HG02870 (cell line): ENCODE measurements at regions not wholly inside any gene's neighbourhood (a gene's known extent, or its start where the extent isn't known, plus 50 kb on each side); places are given as distances from the start of the nearest gene placed in this dataset.

ENCODE experiments used
- ATAC-seq: cut with Tn5 transposase; IDR thresholded peaks from one replicate; pipeline ENCODE4 v1.9.1; 2021; ENCODE audit warnings: mild to moderate bottlenecking, moderate library complexity; ENCODE audit not compliant: unreplicated experiment

DNA sequence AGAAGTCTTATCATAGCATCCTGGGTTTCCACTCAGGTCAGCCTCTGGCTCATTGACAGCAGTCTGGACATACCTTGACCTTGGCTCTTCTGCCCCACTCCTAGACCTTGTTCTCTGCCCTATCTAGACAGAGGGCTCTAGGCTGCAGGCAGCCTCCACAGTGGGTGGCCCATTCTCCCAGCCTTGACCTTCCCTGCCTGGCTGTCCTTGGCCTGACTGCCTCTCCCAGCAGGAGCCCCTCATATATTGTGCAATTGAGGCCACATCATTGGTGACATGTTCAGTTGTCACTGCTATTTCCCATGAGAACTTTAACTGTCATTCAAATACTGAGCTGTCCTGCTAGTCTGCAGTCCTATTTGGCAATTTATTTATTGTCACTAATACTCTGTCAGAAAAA lies 503.4 kb downstream of the PLXNA4 start:
- no peak for ATAC-seq

DNA sequence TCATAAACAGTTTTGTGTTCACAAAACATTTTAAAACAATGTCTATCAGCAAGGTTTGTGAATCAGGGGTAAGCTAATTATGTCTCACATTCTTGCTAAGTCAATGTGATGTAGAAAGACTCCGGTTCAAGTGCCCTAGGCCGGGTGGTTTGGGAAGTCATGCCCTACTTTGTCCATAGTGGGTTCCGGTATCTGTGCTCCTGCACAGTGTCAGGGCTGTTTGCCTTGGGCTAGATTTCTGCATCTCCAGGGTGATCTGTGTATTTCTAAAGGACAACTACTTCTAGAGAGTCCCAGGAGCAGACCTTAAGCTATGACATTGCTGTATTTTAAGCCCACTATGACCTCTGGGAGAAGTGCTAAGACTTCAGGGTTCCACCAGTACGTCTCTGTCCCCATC lies 504.1 kb downstream of the PLXNA4 start:
- ATAC-seq, result no peak

DNA sequence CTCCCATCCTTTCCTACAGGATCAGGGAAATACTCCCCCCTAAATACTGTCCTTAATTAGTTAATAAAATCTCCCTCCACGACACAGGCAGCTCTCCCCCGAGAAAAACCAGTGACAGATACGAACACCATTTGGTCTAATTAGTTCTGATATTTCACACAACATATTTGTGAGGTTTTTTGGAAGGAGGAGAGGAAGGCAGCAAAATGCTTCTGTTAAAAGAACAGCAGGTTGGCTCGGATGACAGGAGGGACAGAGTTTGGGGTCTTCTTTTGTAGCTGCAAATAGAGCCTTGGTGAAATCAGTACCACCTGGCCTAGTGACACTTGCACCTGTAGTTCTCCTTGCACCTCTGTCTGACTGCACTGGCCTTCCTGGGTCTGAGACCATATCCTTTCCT lies 507.0 kb downstream of the PLXNA4 start:
- no peak for ATAC-seq

DNA sequence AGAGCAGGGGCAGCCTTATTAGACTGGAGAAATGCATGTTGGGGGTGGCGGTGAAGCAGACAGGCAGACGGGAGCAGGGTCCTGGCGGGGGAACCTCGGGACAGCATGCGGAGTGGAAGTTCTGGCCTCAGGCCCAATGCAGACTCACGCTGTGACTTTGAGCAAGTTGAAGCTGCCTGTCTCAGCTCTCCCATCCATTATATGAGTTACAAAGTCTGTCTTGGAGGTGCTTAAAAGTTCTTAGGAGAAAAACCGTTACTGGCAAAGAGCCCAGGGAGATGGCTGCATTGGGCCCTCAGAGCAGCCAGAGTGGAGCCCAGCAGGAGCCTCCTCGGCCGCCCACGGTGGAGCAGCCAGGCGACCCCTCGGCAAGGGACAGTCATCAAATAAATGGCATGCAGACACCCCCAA lies 509.5 kb downstream of the PLXNA4 start:
- no peak for ATAC-seq

DNA sequence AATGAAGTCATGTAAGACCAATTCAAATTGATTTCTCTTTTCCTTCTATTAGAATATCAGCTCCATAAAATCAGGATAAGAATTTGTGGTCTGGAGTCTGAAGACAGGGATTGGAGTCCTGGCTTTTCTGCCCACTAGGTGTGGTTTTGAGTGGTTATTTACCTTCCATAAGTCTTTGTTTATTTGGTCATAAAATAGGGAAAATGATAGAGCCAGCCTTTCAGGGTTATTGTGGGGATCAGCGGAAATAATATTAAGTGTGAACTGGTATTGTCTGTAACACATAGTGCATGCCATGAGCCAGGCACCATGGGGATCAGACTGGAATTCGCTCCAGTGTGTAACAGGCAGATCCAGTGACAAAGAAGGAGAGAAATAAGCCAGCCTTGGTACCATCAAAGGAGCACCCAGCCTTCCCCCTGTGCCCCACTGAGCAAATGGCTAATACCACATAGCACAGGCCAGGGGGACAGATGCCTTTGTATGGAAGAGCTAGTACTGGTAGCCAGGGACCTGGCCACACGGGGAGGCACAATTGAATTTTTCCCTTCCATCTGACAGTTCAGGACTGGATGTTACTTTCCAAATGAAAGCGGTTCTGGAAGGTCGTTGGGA lies 509.7 kb upstream of the PODXL start:
- ATAC-seq, result no peak

DNA sequence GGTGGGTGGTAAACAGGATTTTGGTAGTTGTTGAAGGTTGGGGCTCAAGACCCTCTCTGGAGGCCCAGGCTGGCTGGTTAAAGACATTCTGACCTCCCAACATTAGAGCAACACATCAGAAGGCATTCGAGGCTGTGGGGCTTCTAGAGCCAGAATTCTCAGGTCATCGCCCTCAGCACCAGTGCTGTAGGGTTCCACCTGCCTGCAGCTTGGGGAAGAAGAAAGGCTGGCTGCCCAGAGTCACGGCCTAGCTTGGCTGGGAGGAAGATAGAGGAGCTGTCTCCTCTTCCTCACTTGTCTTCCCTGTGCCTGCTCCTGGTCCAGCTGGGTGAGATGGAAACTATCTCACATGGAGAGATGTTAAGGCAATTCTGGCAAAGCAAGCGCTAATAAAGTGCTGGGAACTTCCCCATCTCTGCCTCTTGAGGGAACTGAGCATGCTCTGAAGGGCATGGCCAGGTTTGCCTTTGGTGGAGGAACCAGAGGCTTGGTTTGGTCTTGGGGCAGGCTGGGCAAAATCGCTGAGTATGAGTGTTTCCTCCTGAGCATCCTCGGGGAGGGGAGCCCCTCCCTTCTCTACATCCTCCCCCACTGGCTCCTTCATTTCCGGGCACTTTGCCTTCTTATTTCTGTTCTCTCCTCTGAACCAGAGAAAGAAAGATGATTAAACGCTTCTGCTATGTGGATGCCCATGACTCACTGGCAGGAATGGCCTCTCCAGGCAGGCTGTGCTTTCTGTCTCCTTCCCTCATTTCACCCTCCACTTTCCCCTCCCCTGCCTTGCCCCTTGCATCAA lies 509.0 kb upstream of the PODXL start:
- no peak for ATAC-seq

DNA sequence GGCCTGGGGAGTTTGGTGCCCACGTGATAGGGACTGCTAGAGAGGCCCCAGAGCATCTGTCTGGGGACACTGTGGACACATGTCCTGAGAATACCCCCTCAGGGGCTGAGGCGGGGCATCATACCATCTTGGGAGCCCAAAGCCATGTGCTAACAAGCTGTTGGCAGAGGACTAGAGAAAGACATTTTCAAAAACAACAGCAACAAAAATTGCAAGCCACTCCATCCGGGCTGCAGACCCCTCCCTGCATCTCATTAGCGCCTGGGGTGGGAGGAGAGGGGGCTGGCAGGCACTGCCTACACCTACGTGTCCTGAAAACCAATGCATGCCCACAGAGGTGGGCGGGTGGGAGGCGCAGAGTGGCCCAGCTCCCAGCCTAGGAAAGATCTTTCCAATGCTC lies 507.4 kb upstream of the PODXL start:
- ATAC-seq, result no peak

DNA sequence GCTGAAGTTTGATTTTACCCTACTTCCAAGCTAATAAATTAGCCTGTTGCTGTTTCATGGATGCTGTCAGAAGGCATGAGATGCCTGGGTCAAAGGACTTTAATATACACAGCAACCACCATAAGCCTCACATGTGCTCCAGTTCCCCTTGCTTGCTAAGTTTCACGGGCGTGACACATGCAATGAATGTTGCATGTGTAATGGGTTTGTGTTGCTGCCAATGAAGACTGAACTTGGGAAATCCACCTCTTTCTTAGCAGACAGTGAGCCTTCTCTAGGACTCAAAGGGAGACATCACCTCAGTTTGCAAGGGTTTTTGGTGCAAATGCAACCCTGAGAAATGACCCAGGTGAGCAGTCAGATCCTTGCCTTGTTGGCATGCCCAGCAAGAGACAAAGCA lies 505.5 kb upstream of the PODXL start:
- no peak for ATAC-seq

DNA sequence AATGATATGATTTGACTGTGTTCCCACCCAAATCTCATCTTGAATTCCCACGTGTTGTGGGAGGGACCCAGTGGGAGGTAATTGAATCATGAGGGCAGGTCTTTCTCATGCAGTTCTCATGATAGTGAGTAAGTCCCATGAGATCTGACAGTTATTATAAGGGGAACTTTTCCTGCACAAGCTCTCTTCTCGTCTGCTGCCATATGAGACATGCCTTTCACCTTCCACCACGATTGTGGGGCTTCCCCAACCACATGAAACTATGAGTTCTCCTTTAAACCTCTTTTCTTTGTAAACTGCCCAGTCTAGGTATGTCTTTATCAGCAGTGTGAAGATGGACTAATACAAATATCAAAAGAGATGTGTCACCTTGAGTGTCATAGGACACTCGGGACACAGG lies 502.7 kb upstream of the PODXL start:
- peak; percentile 65 for ATAC-seq

DNA sequence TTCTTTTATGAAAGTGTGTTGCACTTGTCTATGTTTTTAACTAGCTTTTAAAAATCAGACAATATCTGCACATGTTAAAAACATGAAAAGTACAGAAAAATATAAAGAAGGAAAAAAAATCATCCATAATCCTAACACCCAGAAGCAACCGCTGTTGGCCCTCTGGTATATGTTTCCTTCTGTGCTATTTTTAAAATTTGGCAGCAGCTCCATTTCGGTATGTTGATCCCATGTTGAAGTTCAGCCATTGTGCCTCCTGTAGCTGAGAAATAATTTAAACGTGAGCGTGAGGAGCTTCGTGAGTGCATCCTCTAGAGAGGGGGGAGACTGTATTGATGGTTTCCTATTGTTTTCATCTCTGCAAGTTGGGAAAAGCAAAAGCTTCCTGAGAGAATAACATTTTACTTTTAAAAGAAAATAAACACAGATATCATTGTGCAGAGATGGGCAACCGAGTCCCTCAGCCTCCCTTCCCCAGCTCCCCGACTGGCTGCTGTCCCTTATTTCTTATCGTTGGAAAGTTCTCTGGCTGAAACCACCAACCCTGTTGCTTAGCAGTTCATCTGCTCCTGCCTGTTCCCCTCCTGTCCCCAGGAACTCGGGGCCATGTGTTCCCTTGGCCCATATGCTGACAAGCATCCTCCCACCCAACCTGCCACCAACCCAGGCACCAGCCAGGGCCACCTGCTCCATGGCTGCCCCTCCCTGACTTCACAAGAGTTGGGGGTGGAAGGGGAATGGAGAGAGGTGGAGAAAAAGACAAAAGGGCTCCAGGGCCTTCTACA lies 499.1 kb upstream of the PODXL start:
- no peak for ATAC-seq

DNA sequence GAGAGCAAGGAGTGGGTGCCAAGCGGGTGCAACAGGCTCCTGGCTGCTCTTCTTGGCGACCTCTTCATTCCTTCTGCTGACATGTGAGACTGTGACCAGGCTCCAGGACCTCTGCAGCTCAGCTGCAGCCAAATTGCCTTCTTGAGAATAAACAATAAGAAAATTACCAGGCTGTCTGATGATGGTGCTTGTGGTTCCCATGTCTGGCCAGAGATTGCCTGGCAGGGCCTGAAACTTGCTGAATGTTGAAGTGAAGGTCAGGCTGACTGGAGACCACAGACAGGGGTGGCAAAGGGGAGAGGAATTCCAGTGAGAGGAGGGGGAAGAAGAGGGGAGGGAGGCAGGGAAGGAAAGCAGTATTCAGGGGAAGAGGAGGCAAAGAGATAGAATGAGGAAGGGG lies 497.4 kb upstream of the PODXL start:
- no peak for ATAC-seq

DNA sequence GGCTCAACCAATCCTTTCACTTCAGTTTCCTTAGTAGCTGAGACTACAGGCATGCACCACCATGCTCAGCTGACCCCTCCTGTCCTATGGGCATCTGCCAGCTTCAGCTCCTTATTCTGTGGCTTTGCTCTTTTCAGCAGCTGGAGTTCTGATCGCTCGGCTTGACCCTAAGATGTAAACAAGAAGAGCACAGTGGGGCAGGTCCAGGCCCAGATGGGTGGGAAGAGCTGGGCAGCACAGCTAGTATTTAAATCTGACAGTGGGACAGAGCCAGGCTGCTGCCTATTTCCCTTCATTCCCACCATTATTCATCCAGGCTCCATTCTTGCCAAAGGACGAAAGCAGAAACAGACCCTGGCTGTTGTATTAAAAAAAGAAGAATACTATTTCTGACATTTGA lies 494.9 kb upstream of the PODXL start:
- ATAC-seq, result no peak

DNA sequence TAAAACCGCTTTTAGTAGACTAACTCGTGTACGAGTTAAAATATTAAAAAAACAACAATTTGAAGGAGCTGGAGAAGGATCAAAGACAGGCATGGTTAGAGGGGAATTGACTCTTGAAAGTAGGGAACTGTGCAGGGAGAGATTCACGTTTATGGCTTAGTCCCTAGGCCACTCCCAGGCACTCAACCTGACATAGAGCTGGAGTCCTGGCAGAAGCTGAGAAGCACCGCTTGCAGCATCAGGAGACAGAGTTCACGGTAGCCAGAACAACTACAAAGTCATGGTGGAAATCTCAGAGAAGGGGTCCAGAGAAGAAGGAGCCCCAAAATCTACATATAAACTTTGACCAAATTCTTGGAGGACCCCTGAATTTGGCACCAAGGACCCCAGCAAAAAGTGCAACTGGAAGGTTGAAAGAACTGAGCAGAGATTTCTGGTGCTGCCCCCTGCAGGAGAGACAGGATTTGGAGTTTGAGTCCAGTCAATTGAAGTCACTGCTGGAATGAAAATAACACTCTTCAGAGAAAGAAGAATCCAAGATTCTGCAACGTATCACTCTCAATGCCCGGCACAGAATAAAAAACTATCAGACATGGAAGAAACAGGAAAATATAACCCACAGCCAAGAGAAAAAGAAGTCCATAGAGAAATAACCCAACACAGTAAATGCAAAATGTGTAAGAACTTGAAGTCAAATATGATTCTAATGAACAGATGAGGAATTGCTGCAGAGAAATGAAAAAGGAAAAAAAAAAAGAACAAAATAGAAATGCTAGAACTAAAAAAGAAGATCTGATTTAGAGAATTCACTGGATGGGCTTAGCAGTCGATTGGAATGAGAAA lies 493.3 kb upstream of the PODXL start:
- no peak for ATAC-seq

DNA sequence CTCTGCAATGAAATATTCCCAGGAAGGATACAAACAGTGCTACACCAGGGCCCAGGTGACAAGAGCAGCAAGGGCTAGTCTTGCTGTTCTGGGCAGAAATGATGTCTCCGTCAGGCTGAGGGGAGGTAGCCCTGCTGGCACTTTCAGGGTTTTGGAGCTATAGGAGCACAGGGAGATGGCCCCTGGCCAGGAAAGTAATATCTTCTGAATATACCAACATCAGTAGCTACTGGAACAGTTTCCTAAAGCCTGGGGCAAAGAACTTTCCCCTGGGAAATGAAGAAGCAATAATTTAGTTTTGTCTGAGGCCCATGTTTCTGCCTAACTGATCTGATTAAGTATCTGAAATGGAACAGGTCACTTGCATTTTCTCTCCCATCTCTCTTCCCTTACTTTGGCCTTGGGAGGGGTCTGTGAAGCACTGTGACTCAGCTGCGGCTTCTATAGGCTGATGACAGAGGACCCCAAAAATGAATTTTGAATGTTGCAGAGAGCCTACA lies 489.1 kb upstream of the PODXL start:
- no peak for ATAC-seq

DNA sequence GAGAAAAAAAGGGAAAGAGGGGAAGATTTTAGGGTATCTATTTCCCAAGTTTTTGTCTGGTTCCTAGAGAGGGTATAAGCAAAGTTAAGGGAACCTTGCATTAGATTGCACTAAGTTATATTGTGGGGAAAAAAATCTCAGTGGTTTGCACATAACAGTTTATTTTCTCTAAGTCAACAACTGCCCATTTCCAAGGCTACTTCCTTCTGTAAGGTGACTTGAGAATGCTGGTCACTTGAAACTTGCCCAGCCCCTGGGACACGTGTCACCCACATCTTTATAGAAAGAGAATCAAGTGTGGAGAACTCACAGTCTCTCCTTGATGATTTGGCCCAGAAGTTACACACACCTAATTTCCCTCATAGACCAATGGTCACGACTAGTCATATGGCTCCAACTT lies 488.6 kb upstream of the PODXL start:
- no peak for ATAC-seq

DNA sequence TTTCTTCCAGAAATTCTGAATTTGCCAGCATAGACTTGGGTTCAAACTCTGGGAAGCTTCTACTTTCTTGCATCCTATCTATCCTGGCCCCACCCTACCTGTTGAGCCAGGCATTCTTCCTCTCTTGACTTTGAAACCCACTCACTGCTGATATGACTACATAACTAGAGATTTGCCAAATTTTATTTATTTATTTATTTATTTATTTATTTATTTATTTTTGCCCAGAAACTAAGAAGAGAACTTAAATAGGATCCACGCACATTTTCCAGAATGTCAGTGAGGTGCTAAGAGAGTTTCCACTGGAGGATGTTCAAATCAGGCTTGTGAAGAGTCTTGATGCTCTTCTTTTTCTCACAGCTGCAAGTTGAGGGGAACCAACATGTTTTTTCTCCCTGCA lies 487.8 kb upstream of the PODXL start:
- ATAC-seq, result no peak

DNA sequence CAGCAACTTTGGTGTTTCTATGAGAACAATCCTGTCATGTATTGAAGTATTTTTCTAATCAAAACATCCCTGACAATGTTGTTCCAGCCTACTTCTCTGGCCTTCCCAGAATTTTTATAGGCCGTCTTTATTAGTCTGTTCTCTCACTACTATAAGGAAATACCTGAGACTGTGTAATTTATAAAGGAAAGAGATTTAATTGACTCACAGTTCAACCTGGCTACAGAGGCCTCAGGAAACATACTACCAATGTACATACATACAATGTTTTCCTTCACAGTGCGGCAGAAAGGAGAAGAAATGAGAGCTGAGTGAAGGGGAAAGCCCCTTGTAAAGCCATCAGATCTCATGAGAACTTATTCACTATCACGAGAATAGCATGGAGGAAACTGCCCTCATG lies 484.7 kb upstream of the PODXL start:
- no peak for ATAC-seq

DNA sequence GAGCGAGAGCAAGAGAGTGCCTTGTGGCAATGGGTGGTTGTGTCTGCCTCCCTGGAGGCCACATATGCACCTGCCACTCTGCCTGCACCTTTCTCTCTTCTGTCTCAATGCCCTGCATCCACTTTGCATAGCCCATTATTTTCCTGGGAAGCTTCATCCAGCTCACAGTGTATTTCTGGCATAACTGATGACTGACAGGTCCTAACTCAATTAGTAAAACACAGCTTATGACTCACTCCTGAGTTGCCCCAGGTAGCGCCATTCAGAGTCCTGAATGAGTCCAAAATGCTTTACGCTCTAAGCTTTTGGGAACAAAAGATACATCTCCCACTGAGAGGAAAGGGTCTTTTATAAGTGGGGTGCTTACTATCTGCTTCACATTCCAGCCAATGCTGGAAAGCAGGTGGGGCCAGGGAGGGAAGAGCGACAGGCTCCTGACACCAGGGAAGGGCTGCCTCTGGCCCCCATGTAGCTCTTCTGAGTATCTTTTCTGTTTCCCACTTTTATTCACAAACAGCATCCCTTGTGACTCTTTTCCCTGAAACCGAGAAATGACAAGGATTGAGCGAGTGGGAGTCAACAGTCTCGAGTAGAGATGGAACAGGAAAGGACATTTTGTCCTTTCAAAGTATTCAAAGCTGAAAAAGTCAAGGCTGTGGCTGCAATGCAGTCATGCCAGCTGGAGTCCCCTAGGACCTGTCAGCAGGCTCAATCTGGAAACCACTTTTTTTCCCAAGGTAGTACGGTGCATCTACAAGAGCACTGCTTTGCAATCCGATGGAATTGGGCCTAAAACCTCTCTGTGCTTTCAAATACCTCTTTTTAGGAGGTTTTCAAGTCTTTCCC lies 479.3 kb upstream of the PODXL start:
- no peak for ATAC-seq

DNA sequence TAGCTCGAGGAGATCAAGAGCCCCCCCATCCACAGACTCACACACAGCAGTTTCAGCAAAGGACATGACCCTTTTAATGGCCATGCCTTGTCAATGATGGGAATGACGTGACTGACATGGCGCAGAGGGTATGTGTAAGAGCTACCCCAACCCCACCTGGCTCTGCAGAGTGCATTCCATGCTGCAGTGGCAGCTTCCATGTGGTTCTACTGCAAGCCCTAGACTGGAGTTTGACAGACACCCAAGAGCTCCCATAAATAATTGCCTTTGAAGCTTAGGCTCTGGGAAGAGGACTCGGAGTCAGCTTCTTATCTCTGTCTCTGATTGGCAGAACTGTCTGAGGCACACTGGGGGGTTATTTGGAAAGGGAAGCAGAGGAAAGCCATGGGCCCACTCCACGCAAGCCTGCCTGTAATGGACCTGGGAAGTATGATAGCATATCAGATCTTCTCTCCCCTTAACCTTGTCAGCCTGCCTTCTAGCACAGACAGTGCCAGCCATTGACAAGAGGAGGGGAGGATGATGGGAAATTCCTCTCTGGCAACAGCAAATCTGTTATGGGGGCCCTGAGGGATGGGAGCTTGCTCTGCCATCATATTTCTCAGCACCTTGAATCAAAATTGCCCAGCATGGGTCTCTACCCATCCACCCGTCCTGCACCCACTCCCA lies 478.5 kb upstream of the PODXL start:
- no peak for ATAC-seq

DNA sequence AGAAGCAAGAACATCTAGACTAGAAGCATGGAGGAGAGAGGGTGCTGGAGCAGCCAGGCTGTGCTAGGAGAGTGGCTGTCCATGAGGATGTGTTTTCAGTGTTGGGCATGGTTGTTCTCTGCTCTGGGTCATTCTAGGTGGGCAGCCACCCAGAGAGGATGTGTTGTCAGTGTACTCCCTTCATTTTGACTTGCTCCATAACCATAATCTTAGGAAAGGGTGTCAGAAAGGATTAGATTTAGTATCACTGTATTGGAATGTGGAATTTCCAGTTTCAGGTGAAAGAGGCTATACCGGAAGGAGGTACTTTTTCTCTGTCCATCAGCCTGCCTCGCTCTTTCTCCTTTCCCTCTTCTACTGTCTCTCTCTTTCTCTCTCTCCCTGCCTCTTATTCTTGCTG lies 474.5 kb upstream of the PODXL start:
- ATAC-seq, result no peak
